Body of pancreas (tissue), 4 donors: ENCODE measurements at regions not wholly inside any gene's neighbourhood (a gene's known extent, or its start where the extent isn't known, plus 50 kb on each side); places are given as distances from the start of the nearest gene placed in this dataset.

Source experiments
- ATAC-seq: fragments of 150-250 bp; one replicate; pipeline ENCODE4 v1.9.1; 2016
- DNase-seq, 4 donors: peaks; one replicate each; pipeline ENCODE4 v3.0.0-alpha.2; 2019
- H3K27ac ChIP-seq, 4 donors: fragments of 200-600 bp; sonication (generic); 1 replicate in 3 of 4; 2 replicates in 1 of 4; pipeline versions ENCODE4 v1.5.1 to v1.6.1; 2016 to 2019; ENCODE audit warnings: mild to moderate bottlenecking in 1 of 4, mixed read lengths in 1 of 4, moderate library complexity in 1 of 4
- H3K27me3 ChIP-seq, 2 donors: fragments of 200-600 bp; sonication (generic); one replicate each; pipeline ENCODE4 v1.6.0; 2016; ENCODE audit warnings: mild to moderate bottlenecking in 1 of 2
- H3K36me3 ChIP-seq, 2 donors: fragments of 200-600 bp; sonication (generic); replicated peaks in 1 of 2; 2 replicates each; pipeline ENCODE4 v1.5.1; 2016; ENCODE audit warnings: low read depth in 2 of 2; ENCODE audit not compliant: insufficient read depth in 1 of 2
- H3K4me1 ChIP-seq: fragments of 200-600 bp; sonication (generic); one replicate; pipeline ENCODE4 v1.6.0; 2016
- H3K4me3 ChIP-seq, 2 donors: fragments of 200-600 bp; sonication (generic); 1 replicate in 1 of 2; 2 replicates in 1 of 2; pipeline ENCODE4 v1.5.1; 2016 to 2019
- H3K9me3 ChIP-seq, 3 donors: fragments of 200-600 bp; sonication (generic); 1 replicate in 2 of 3; 2 replicates in 1 of 3; pipeline ENCODE4 v1.5.1; 2016
- CTCF ChIP-seq, 7 experiments: fragments of 450-650 bp in 4 of 7; fragments of 200-600 bp in 3 of 7; sonication (generic) in 3 of 7; IDR thresholded peaks; one replicate each; pipeline ENCODE4 v1.5.1; 2016 to 2019; ENCODE audit warnings: antibody characterized with exemption in 7 of 7
- POLR2A ChIP-seq, 3 donors: fragments of 450-650 bp; IDR thresholded peaks; one replicate each; pipeline ENCODE4 v1.6.1; 2016; ENCODE audit warnings: antibody characterized with exemption in 3 of 3, mild to moderate bottlenecking in 2 of 3
- WGBS, 2 donors: methylation state at CpG; one replicate each; pipeline ENCODE4 v1.1.5; 2017; 5-methylcytosine and 5-hydroxymethylcytosine counted together
- intact Hi-C: fragments of 100-400 bp; cut with DNase I; formaldehyde crosslinking; loops from one replicate; pipeline ENCODE4 v1.15.1; 2023

DNA sequence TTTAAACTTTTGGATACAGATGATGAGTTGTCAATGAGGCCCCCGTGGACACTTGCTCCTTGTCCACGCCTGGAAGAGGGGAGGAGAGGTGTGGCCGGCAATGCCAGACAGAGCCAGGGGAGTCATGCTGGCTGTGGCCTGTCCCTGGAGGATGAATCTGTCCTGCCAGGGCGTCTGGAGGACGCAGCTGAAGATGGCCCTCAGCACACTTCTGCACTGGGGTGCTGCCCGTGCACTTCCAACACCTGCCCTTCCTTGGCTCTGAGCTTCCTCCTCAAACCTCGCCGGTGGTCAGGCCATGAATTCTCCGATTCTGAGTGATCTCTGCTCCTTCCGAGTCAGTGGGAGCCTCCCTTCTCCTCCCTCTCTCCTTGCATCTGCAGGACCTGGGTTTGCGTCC, 56.4 kb downstream of the KCNF1 start:
- no peak for DNase-seq
- Histone ChIP-seq H3K27me3 (no peaks in the 10 kb centered on the region), H3K4me3 (no peak overlapping the region), H3K4me1 (no peaks in the 10 kb centered on the region), H3K36me3 (no peaks in the 10 kb centered on the region), H3K27ac (no peak overlapping the region), H3K9me3 (no peaks in the 10 kb centered on the region)
- ATAC-seq, result no peak
- intact Hi-C loops, result loop anchor here (10.0 kb wide), 1 partner anchor 127 kb away; no protein-coding TSS in a partner anchor
- no peak for TF ChIP-seq CTCF (IDR thresholded peaks at IDR 0.05)
- TF ChIP-seq POLR2A (IDR thresholded peaks at IDR 0.05), result no peak
- WGBS, 2 donors, result 83 to 93% methylated on average over 11 of the region's 11 CpGs

GRCh38 chr2:10970666-10971065, 58.9 kb downstream of the KCNF1 start:
- intact Hi-C loops, result no loop called here
- Histone ChIP-seq H3K27me3 (no peaks in the 10 kb centered on the region), H3K36me3 (no peaks in the 10 kb centered on the region), H3K27ac (no peak overlapping the region), H3K9me3 (no peaks in the 10 kb centered on the region), H3K4me1 (no peaks in the 10 kb centered on the region), H3K4me3 (no peak overlapping the region)
- DNase-seq (no peak), ATAC-seq (no peak)
- no peak for TF ChIP-seq CTCF (IDR thresholded peaks at IDR 0.05)
- TF ChIP-seq POLR2A (IDR thresholded peaks at IDR 0.05), result no peak
- WGBS, 2 donors, result 54 to 80% methylated on average over 2 to 3 of the region's 3 CpGs

DNA sequence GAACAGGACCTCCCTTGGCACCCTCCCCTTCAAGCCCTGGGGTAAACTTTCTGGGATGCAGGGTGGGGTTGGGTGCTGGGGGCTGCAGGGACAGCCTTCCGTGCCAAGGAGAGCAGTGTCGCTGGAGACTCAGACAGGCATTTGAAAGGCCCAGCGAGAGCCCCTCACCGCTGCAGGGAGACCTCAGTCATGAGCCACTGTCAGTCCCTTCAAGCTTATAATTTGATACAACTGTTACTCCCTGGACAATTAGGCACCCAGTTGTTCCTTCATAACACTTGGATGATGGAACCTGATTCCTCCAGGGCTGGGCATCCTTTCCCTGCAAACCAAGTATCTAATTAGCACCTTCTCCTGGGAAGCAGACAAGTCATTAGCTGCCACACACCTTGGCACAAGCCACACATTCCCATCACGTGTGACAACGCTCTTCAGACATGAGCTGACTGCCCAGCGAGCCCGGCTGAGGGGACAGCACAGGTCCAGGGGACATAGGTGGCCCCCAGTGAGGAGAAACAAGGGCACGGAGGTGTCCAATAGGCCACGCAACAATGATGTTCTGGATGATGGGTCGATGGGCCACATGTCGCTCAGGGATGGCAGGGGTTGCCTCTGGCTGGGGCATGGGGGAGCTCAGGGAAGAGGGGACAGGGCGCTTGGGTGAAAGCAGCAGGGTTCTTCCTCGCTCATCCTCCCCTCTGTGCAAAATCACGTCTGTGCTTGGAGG, 59.6 kb downstream of the KCNF1 start:
- Histone ChIP-seq H3K27me3 (no peaks in the 10 kb centered on the region), H3K4me3 (no peak overlapping the region), H3K9me3 (no peaks in the 10 kb centered on the region), H3K4me1 (no peaks in the 10 kb centered on the region), H3K36me3 (no peaks in the 10 kb centered on the region), H3K27ac (no peak overlapping the region)
- TF ChIP-seq POLR2A (IDR thresholded peaks at IDR 0.05) (no peak), CTCF (IDR thresholded peaks at IDR 0.05) (no peak)
- intact Hi-C loops, result no loop called here
- no peak for DNase-seq
- ATAC-seq, result no peak
- 78 to 81% methylated on average over 10 to 13 of the region's 15 CpGs for WGBS, 2 donors

DNA sequence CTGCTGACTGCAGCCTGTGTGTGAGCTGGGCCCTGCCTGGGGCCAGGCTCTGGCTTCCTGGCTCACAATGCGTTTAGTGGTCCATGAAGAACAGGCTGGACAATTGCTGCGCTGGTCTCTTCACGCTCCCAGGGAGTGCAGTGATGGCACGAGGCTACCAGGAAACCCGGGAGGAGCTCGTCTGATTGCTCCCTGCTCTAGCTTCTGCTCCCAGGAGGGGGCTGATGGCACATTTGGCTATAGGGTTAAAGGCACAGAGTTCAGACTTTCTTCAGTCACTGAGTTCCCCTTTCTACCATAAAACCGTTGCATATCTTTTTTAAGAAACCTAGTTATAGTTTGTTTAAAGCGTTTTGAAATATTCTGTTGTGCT, 60.1 kb downstream of the KCNF1 start:
- 48 to 70% methylated on average over 6 to 8 of the region's 8 CpGs for WGBS, 2 donors
- Histone ChIP-seq H3K4me1 (no peaks in the 10 kb centered on the region), H3K36me3 (no peaks in the 10 kb centered on the region), H3K27ac (no peak overlapping the region), H3K27me3 (no peaks in the 10 kb centered on the region), H3K4me3 (no peak overlapping the region), H3K9me3 (no peaks in the 10 kb centered on the region)
- no peak for TF ChIP-seq CTCF (IDR thresholded peaks at IDR 0.05)
- no peak for TF ChIP-seq POLR2A (IDR thresholded peaks at IDR 0.05)
- no peak for ATAC-seq
- DNase-seq, result no peak
- intact Hi-C loops, result no loop called here
